ENCODE measurements at regions not wholly inside any gene's neighbourhood (a gene's known extent, or its start where the extent isn't known, plus 50 kb on each side); places are given as distances from the start of the nearest gene placed in this dataset.

- no peak for DNase-seq (ENCODE audit: extremely low read depth, insufficient read length)
- no peaks in the 10 kb centered on the region for H3K27me3 ChIP-seq (replicated peaks; ENCODE audit: control insufficient read depth, insufficient read depth, low read length)
- TF ChIP-seq CTCF (IDR thresholded peaks at IDR 0.05; ENCODE audit: insufficient read depth, low read length, poor library complexity, severe bottlenecking) = no peak
- H3K36me3 ChIP-seq (ENCODE audit: control insufficient read depth, insufficient read depth, low read length) = no peaks in the 10 kb centered on the region
- no peak overlapping the region for H3K4me3 ChIP-seq (replicated peaks; ENCODE audit: low read depth, low read length)
Measured at GRCh38 chr3:20400686-20401085, 214.7 kb upstream of the SGO1 start.

- TF ChIP-seq CTCF (IDR thresholded peaks at IDR 0.05; ENCODE audit: insufficient read depth, low read length, poor library complexity, severe bottlenecking) = no peak
- H3K4me3 ChIP-seq (replicated peaks; ENCODE audit: low read depth, low read length) = no peak overlapping the region
- DNase-seq (ENCODE audit: extremely low read depth, insufficient read length) = no peak
- H3K36me3 ChIP-seq (ENCODE audit: control insufficient read depth, insufficient read depth, low read length) = no peaks in the 10 kb centered on the region
- no peaks in the 10 kb centered on the region for H3K27me3 ChIP-seq (replicated peaks; ENCODE audit: control insufficient read depth, insufficient read depth, low read length)
Measured at GRCh38 chr3:20400281-20400680, 214.3 kb upstream of the SGO1 start.

GRCh38 chr3:20396335-20396734 lies 210.3 kb upstream of the SGO1 start:
- TF ChIP-seq CTCF (IDR thresholded peaks at IDR 0.05; ENCODE audit: insufficient read depth, low read length, poor library complexity, severe bottlenecking) = no peak
- H3K4me3 ChIP-seq (replicated peaks; ENCODE audit: low read depth, low read length) = no peak overlapping the region
- H3K27me3 ChIP-seq (replicated peaks; ENCODE audit: control insufficient read depth, insufficient read depth, low read length) = no peaks in the 10 kb centered on the region
- no peak for DNase-seq (ENCODE audit: extremely low read depth, insufficient read length)
- no peaks in the 10 kb centered on the region for H3K36me3 ChIP-seq (ENCODE audit: control insufficient read depth, insufficient read depth, low read length)

GRCh38 chr3:20395692-20396091 lies 209.7 kb upstream of the SGO1 start:
- no peak overlapping the region for H3K4me3 ChIP-seq (replicated peaks; ENCODE audit: low read depth, low read length)
- H3K27me3 ChIP-seq (replicated peaks; ENCODE audit: control insufficient read depth, insufficient read depth, low read length) = no peaks in the 10 kb centered on the region
- no peak for TF ChIP-seq CTCF (IDR thresholded peaks at IDR 0.05; ENCODE audit: insufficient read depth, low read length, poor library complexity, severe bottlenecking)
- no peak for DNase-seq (ENCODE audit: extremely low read depth, insufficient read length)
- no peaks in the 10 kb centered on the region for H3K36me3 ChIP-seq (ENCODE audit: control insufficient read depth, insufficient read depth, low read length)

- Histone ChIP-seq H3K27me3 (replicated peaks; ENCODE audit: control insufficient read depth, insufficient read depth, low read length) (no peaks in the 10 kb centered on the region), H3K36me3 (ENCODE audit: control insufficient read depth, insufficient read depth, low read length) (no peaks in the 10 kb centered on the region), H3K4me3 (replicated peaks; ENCODE audit: low read depth, low read length) (no peak overlapping the region)
- TF ChIP-seq CTCF (IDR thresholded peaks at IDR 0.05; ENCODE audit: insufficient read depth, low read length, poor library complexity, severe bottlenecking) = no peak
- no peak for DNase-seq (ENCODE audit: extremely low read depth, insufficient read length)
Measured at GRCh38 chr3:20394243-20394642, 208.2 kb upstream of the SGO1 start.

GRCh38 chr3:20391644-20392043 lies 205.6 kb upstream of the SGO1 start:
- Histone ChIP-seq H3K4me3 (replicated peaks; ENCODE audit: low read depth, low read length) (no peak overlapping the region), H3K36me3 (ENCODE audit: control insufficient read depth, insufficient read depth, low read length) (no peaks in the 10 kb centered on the region), H3K27me3 (replicated peaks; ENCODE audit: control insufficient read depth, insufficient read depth, low read length) (no peaks in the 10 kb centered on the region)
- DNase-seq (ENCODE audit: extremely low read depth, insufficient read length) = no peak
- no peak for TF ChIP-seq CTCF (IDR thresholded peaks at IDR 0.05; ENCODE audit: insufficient read depth, low read length, poor library complexity, severe bottlenecking)

Data from GM06990 (cell line).